22Rv1 (cell line): ENCODE measurements at regions not wholly inside any gene's neighbourhood (a gene's known extent, or its start where the extent isn't known, plus 50 kb on each side); places are given as distances from the start of the nearest gene placed in this dataset.

ENCODE experiments used
- ZFX ChIP-seq: fragments of 450-650 bp; IDR thresholded peaks from 2 replicates; pipeline ENCODE4 v1.6.1; 2017; ENCODE audit warnings: antibody characterized with exemption, borderline replicate concordance
- TF ChIP-seq, protein P1 (sequence below): fragments of 450-650 bp; IDR thresholded peaks from 2 replicates; pipeline ENCODE4 v1.5.1; 2017; ENCODE audit warnings: mild to moderate bottlenecking

DNA sequence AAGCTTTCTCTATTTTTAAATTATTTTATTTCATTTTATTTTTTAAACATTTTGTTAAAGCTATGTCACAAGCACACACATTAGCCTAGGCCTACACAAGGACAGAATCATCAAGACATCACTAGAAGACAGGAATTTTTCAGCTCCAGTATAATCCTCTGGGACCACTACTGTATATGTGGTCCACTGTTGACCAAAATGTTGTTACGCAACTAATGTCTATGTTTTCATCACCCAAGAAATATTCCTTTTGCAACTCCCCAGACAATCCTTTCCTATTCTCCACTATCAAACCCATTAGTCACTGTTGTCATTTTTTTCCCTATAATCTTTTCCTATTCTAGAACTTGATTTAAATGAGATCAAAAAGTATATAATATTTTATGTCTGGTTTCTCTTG is 2371.7 kb upstream of the C9orf72 start:
- TF ChIP-seq, protein P1, sequence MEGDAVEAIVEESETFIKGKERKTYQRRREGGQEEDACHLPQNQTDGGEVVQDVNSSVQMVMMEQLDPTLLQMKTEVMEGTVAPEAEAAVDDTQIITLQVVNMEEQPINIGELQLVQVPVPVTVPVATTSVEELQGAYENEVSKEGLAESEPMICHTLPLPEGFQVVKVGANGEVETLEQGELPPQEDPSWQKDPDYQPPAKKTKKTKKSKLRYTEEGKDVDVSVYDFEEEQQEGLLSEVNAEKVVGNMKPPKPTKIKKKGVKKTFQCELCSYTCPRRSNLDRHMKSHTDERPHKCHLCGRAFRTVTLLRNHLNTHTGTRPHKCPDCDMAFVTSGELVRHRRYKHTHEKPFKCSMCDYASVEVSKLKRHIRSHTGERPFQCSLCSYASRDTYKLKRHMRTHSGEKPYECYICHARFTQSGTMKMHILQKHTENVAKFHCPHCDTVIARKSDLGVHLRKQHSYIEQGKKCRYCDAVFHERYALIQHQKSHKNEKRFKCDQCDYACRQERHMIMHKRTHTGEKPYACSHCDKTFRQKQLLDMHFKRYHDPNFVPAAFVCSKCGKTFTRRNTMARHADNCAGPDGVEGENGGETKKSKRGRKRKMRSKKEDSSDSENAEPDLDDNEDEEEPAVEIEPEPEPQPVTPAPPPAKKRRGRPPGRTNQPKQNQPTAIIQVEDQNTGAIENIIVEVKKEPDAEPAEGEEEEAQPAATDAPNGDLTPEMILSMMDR, result no peak
- no peak for TF ChIP-seq ZFX
